Lower leg skin (tissue), 3 donors: ENCODE measurements at regions not wholly inside any gene's neighbourhood (a gene's known extent, or its start where the extent isn't known, plus 50 kb on each side); places are given as distances from the start of the nearest gene placed in this dataset.

Source experiments
- CTCF ChIP-seq, 3 donors: fragments of 450-650 bp; IDR thresholded peaks; one replicate each; pipeline ENCODE4 v1.5.1; 2016; ENCODE audit warnings: antibody characterized with exemption in 3 of 3, mild to moderate bottlenecking in 3 of 3, moderate library complexity in 2 of 3
- POLR2A ChIP-seq, 2 donors: fragments of 450-650 bp; IDR thresholded peaks; one replicate each; pipeline ENCODE4 v1.6.1; 2016 to 2017; ENCODE audit warnings: antibody characterized with exemption in 2 of 2, mild to moderate bottlenecking in 1 of 2, moderate library complexity in 1 of 2

- no peak for TF ChIP-seq CTCF (IDR thresholded peaks at IDR 0.05)
- TF ChIP-seq POLR2A (IDR thresholded peaks at IDR 0.05) = no peak
These were observed 614.9 kb upstream of the TMPRSS15 start for GRCh38 chr21:19018529-19018928.
